PC-9 (cell line): ENCODE measurements at regions not wholly inside any gene's neighbourhood (a gene's known extent, or its start where the extent isn't known, plus 50 kb on each side); places are given as distances from the start of the nearest gene placed in this dataset.

Experiments used
- EZH2 ChIP-seq: fragments of 200-600 bp; sonication (generic); IDR thresholded peaks from 2 replicates; pipeline ENCODE4 v1.8.0; 2017; ENCODE audit warnings: antibody characterized with exemption, low read depth
- TF ChIP-seq, protein P1 (sequence below): fragments of 200-600 bp; sonication (generic); conservative IDR thresholded peaks from 2 replicates; pipeline ENCODE4 v1.6.1; 2017; ENCODE audit warnings: mixed run types, antibody characterized with exemption, mild to moderate bottlenecking, moderate library complexity

GRCh38 chr4:184280137-184280536, 62.5 kb upstream of the ENPP6 start:
- no peak for TF ChIP-seq EZH2
- TF ChIP-seq, protein P1, sequence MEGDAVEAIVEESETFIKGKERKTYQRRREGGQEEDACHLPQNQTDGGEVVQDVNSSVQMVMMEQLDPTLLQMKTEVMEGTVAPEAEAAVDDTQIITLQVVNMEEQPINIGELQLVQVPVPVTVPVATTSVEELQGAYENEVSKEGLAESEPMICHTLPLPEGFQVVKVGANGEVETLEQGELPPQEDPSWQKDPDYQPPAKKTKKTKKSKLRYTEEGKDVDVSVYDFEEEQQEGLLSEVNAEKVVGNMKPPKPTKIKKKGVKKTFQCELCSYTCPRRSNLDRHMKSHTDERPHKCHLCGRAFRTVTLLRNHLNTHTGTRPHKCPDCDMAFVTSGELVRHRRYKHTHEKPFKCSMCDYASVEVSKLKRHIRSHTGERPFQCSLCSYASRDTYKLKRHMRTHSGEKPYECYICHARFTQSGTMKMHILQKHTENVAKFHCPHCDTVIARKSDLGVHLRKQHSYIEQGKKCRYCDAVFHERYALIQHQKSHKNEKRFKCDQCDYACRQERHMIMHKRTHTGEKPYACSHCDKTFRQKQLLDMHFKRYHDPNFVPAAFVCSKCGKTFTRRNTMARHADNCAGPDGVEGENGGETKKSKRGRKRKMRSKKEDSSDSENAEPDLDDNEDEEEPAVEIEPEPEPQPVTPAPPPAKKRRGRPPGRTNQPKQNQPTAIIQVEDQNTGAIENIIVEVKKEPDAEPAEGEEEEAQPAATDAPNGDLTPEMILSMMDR = no peak
